ENCODE measurements at regions not wholly inside any gene's neighbourhood (a gene's known extent, or its start where the extent isn't known, plus 50 kb on each side); places are given as distances from the start of the nearest gene placed in this dataset.

DNA sequence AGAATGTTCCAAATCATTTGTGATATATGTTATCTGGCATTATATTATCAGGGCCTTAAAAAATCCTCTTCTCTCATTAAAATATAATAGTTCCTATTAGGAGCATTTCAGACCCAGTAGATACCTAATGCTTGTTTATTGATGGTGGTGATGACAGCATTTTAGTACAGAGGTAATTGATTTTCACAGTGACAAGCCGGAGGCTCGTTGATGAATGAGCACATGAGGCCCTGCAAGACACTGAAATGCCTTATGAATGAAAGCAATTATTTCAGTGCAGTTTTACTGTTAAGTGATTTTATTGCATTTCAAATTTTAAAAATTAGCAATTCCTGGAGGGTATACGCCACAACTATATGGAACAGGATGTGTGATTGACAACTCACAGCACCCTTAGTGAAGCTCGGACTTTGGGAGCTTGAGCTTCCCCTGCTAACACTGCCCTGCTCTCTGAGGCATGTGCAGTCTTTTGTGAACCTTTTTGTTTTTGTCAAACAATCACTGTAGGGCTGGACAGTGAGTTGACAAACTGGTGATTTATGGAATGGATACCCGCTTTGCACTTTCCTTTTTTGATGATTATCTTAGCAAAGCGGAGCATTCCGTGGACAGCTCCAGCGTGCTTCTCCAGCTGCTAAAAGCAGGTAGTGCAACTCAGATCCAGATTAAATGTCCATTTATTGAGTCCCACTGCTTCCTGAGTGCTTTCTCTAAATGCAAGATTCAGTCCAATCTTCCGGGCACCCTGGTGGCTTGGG is 187.0 kb upstream of the ATP10A start:
- TF ChIP-seq, protein P1, sequence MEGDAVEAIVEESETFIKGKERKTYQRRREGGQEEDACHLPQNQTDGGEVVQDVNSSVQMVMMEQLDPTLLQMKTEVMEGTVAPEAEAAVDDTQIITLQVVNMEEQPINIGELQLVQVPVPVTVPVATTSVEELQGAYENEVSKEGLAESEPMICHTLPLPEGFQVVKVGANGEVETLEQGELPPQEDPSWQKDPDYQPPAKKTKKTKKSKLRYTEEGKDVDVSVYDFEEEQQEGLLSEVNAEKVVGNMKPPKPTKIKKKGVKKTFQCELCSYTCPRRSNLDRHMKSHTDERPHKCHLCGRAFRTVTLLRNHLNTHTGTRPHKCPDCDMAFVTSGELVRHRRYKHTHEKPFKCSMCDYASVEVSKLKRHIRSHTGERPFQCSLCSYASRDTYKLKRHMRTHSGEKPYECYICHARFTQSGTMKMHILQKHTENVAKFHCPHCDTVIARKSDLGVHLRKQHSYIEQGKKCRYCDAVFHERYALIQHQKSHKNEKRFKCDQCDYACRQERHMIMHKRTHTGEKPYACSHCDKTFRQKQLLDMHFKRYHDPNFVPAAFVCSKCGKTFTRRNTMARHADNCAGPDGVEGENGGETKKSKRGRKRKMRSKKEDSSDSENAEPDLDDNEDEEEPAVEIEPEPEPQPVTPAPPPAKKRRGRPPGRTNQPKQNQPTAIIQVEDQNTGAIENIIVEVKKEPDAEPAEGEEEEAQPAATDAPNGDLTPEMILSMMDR (IDR thresholded peaks at IDR 0.05) = no peak
- no peak overlapping the region for H3K27ac ChIP-seq
- H3K27me3 ChIP-seq = peaks cover 0 to 11% (median 9%) of the 10 kb centered on the region in 7 donors
- no peaks in the 10 kb centered on the region for H3K9me3 ChIP-seq
- WGBS, 2 donors = 63 to 66% methylated on average over 9 of the region's 9 CpGs
- H3K4me1 ChIP-seq = no peaks in the 10 kb centered on the region
- ATAC-seq (no peak), DNase-seq (no peak)
- no peaks in the 10 kb centered on the region for H3K36me3 ChIP-seq
- no peak overlapping the region for H3K4me3 ChIP-seq
- intact Hi-C loops (cut with DNase I) = no loop called here

DNA sequence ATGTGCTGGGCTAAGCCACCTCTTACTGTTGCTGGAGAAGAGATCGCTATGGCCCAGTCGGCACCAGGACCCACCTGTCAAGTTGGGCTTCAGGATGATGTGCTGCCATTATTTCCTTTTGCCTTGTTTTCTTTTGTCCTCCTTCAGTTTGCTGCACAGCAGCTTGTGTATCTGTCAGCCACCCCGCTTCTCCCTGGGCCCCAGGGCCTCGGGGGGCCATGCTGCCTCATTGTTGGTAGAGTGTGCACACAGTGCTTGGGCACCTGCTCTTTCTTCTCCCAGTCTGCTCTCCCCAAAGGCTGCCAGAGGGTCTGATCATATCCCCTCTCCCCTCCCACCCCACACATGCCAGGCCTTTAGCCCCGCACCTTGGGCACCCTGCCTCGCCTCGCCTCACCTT is 185.5 kb upstream of the ATP10A start:
- Histone ChIP-seq H3K27ac (no peak overlapping the region), H3K9me3 (no peaks in the 10 kb centered on the region), H3K36me3 (no peaks in the 10 kb centered on the region), H3K4me3 (no peak overlapping the region), H3K27me3 (peaks cover 0 to 9% (median 3%) of the 10 kb centered on the region in 7 donors), H3K4me1 (no peaks in the 10 kb centered on the region)
- TF ChIP-seq, protein P1 (IDR thresholded peaks at IDR 0.05) = no peak
- ATAC-seq (no peak), DNase-seq (no peak)
- intact Hi-C loops (cut with DNase I) = no loop called here
- WGBS, 2 donors = 84 to 90% methylated on average over 7 of the region's 7 CpGs

DNA sequence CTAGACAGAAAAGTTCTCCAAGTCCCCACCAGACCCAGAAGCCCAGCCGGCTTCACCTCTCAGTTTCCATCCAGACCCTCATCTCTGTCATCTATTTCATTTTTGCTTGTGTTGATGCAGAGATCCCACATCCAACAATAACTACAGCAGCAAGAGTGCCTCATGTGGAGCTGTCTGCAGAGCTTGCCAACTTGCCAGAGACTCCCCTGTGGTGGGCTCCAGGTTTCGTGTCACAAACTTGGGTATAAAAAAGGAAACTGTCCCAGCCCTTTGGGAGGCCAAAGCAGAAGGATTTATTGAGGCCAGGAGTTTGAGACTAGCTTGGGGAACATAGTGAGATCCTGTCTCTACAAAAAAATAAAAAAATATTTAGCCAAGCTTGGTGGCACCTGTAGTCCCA is 182.4 kb upstream of the ATP10A start:
- Histone ChIP-seq H3K9me3 (peaks cover 0 to 10% (median 0%) of the 10 kb centered on the region in 11 donors), H3K4me3 (no peak overlapping the region), H3K4me1 (no peaks in the 10 kb centered on the region), H3K36me3 (no peaks in the 10 kb centered on the region), H3K27ac (no peak overlapping the region), H3K27me3 (peaks cover 0 to 9% (median 0%) of the 10 kb centered on the region in 7 donors)
- intact Hi-C loops (cut with DNase I) = no loop called here
- DNase-seq (no peak), ATAC-seq (no peak)
- TF ChIP-seq, protein P1 (IDR thresholded peaks at IDR 0.05) = no peak
- 87 to 97% methylated on average over 2 of the region's 2 CpGs for WGBS, 2 donors

DNA sequence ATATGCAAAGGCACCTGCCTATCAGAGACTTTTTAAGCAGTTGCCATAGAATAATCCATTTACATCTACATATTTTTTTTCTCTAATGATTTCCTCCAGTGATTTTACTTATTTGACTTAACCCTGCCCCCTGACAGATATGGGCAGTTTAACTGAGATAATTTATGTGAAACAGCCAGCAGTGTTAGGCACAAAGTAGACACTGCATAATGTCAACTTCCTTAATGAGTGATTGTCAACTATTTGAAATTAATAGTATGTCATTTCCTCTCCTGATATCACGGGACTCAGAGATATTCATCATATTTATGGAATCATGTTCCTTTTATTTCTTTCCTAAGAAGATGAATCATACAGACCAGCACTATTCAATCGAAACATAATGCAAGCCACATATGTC is 179.9 kb upstream of the ATP10A start:
- DNase-seq = no peak

More for the DNA sequence above, 179.9 kb upstream of the ATP10A start:
- Histone ChIP-seq H3K27ac (no peak overlapping the region), H3K36me3 (no peaks in the 10 kb centered on the region), H3K9me3 (peaks cover 0 to 13% (median 0%) of the 10 kb centered on the region in 11 donors), H3K27me3 (peaks cover 0 to 19% (median 4%) of the 10 kb centered on the region in 7 donors), H3K4me1 (no peaks in the 10 kb centered on the region), H3K4me3 (no peak overlapping the region)
- TF ChIP-seq, protein P1 (IDR thresholded peaks at IDR 0.05) = no peak
- 49 to 53% methylated on average over 2 of the region's 2 CpGs for WGBS, 2 donors
- intact Hi-C loops (cut with DNase I) = no loop called here
- no peak for ATAC-seq
